LNCaP clone FGC (cell line): ENCODE measurements at regions not wholly inside any gene's neighbourhood (a gene's known extent, or its start where the extent isn't known, plus 50 kb on each side); places are given as distances from the start of the nearest gene placed in this dataset.

Source experiments
- DNase-seq: peaks from one replicate; pipeline ENCODE4 v3.0.0-alpha.2; 2011; ENCODE audit warnings: low read depth
- H3K4me3 ChIP-seq: 2 replicates; pipeline ENCODE4 v1.5.1; 2011; ENCODE audit warnings: mild to moderate bottlenecking, low read depth, low read length, control low read depth
- TF ChIP-seq, protein P1 (sequence below): IDR thresholded peaks from 2 replicates; pipeline ENCODE4 v1.5.1; 2012; ENCODE audit warnings: mild to moderate bottlenecking; ENCODE audit not compliant: control insufficient read depth, insufficient read depth; ENCODE audit errors: extremely low read depth

GRCh38 chr3:184505076-184505878 lies 56.3 kb upstream of the EPHB3 start:
- no peak overlapping the region for H3K4me3 ChIP-seq
- DNase-seq, result no peak
- TF ChIP-seq, protein P1, sequence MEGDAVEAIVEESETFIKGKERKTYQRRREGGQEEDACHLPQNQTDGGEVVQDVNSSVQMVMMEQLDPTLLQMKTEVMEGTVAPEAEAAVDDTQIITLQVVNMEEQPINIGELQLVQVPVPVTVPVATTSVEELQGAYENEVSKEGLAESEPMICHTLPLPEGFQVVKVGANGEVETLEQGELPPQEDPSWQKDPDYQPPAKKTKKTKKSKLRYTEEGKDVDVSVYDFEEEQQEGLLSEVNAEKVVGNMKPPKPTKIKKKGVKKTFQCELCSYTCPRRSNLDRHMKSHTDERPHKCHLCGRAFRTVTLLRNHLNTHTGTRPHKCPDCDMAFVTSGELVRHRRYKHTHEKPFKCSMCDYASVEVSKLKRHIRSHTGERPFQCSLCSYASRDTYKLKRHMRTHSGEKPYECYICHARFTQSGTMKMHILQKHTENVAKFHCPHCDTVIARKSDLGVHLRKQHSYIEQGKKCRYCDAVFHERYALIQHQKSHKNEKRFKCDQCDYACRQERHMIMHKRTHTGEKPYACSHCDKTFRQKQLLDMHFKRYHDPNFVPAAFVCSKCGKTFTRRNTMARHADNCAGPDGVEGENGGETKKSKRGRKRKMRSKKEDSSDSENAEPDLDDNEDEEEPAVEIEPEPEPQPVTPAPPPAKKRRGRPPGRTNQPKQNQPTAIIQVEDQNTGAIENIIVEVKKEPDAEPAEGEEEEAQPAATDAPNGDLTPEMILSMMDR, result no peak

- TF ChIP-seq, protein P1, result no peak
- DNase-seq, result no peak
- no peak overlapping the region for H3K4me3 ChIP-seq
Observed at GRCh38 chr3:184506561-184506991, 55.0 kb upstream of the EPHB3 start.

GRCh38 chr3:184508938-184509337 lies 52.6 kb upstream of the EPHB3 start:
- TF ChIP-seq, protein P1, result no peak
- H3K4me3 ChIP-seq, result no peak overlapping the region
- no peak for DNase-seq

DNA sequence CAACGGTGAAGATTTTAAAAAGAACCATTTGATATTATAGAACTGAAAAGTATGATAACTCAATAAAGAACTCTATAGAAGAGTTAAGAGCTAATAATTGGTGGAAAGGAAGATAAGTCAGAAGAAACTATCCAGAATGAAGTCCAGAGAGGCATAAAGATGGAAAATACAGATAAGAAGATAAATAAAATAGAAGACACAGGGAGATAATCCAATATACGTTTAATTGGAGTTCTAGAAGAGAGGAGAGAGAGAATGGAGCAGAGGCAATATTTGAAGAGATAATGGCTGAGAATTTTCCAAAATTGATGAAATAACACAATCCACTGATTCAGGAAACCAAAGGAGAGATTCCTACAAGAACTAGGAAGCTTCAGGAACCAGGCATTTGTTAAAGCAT lies 49.8 kb upstream of the EPHB3 start:
- H3K4me3 ChIP-seq, result no peak overlapping the region
- TF ChIP-seq, protein P1, result no peak
- DNase-seq, result no peak
